Tongue (tissue), 1 donor: ENCODE measurements at regions not wholly inside any gene's neighbourhood (a gene's known extent, or its start where the extent isn't known, plus 50 kb on each side); places are given as distances from the start of the nearest gene placed in this dataset.

Experiments used
- DNase-seq: peaks from one replicate; pipeline ENCODE4 v3.0.0-alpha.2; 2015

DNA sequence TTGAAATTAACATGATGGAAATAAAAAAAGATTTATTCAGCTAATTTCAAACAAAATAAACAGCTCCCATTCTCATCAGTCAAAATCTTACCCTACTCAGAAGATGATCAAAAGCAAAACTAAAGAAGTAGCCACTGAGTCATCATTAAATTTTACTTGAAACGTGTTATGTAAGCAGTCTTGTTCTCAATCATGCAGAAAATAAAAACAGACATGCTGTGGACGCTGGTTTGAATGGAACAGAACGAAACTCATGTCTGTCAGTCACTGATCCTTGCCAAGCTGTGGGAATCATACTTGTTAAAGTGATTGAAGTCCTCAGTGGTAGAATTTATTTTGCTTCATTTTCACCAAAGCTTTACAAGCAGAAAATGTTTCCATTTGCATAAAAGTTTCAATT is 77.2 kb upstream of the TLR3 start:
- DNase-seq, result no peak

DNA sequence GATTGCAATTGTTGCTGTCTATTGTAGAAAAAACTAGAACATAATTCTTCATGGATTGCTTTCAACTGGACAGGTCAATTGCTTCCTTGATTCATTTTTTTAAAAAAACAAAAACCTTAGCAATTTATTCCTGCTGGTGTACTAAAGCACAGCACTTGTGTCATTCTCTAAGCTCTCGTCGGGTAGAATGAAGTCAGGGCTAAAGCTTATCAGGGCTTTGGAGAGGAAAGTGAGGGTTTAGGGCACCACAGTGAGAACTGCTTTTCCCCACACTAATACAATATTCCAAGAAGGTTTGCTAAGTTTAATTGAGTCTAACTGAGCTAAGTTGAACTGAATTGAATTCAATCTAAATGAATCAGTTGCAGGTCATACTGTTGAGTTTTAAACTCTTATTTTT is 76.4 kb upstream of the TLR3 start:
- DNase-seq, result no peak

DNA sequence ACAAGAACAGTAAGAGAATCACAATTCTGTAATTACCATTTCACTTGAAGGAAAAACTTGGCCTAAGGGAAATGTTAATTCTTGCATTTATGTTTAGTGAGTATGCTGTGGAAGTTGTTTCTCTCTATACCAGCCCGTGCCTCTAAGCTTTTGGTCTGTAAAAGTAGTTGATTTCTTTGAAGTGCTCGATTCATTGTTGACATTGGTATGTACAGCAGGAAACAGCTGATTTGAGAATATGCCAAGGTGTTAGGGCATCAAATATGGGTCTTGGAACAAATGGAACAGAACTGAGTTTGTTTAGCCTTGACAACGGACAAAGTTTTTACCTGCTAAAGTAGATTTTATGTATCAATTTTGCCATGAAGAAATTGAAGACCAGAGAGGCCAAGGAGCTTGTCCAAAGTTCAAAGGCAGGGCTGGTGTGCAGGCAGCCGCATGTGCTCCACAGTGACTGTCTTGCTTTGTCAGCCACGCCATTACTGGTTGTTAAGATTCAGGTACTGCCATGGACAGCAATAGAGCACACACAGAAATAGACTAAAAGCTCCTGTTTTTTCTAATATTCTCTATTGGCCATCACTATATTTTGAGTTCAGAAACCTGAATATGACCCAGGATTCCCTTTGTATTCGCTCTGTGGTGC is 75.5 kb upstream of the TLR3 start:
- no peak for DNase-seq

DNA sequence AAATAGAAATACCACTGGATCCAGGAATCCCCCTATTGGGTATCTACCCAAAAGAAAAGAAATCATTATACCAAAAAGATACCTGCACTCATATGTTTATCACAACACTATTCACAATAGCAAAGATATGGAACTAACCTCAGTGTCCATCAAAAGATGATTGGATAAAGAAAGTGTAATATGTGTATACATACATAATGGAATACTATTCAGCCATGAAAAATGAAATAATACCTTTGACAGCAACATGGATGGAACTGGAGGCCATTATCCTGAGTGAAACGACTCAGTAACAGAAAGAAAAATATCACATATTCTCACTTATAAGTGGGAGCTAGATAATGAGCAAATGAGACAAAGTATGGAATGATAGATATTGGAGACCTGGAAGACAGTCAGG is 74.2 kb upstream of the TLR3 start:
- no peak for DNase-seq

DNA sequence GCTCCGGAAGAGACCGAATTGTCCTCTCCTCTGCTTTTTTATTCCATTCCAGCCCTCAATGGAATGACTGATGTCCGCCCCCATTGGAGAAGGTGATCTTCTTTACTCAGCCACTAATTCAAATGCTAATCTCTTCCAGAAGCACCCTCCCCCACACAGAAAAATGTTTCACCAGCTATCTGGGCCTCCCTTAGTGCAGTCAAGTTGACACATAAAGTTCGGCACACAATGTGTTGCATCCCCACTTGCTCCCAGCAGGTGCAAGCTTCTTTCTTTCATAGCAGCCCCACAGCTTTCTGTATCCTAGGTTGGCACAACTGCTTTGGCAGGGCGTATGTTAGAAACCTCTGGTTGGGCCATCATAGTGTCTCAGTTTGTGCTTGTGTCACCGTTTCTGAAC is 73.3 kb upstream of the TLR3 start:
- no peak for DNase-seq

DNA sequence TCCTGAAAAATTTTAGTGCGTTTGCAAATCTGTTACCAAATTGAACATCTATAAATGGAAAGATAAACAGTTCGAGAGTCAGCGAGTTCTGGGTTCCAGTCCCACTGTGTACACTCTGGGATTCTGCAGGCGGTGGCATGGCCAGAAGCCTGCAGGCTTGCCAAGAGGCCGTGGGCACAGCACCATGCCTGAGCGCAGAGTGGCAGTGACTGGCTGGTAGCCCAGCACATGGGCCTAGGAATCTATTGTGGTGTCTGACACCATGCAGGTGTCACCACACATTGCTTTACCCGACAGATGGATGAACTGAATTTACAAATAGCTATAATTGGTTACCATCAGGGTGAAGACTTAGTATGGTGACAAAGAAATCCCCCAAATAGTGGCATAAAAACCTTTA is 71.7 kb upstream of the TLR3 start:
- no peak for DNase-seq

DNA sequence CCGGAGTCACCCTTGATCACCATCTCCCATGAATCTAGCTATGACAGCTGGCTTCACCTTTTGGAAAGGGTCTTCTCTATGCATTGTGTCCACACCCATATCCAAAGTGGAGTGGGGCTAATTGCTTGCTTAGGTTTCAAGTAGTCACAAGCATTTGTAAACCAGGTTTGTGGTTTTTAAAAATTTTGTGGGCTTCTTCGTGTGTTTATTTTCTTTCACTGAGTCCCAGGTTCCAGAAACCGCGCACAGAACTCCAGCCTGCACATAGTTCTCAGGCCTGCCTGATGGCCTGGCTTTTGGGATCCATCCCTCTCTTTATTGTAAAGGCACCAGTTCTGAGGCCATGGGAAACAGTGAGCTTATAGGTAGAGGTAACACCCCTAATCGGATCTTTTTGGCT is 70.2 kb upstream of the TLR3 start:
- DNase-seq, result no peak

DNA sequence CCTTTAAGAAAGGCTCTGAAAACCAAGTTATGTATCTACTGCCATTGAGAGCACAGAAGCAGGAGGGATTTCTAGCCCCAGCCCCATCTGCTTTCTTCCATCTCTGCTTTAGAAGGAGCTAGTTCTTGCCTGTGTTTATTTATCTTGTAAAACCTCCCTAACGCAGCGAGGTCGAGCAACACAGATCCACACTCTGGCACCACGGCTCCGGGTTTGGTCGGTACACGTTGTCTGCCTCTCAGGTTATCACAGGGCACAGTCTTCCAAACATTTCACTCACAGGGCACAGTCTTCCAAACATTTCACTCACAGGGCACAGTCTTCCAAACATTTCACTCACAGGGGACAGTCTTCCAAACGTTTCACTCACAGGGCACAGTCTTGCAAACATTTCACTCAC is 69.7 kb upstream of the TLR3 start:
- no peak for DNase-seq

DNA sequence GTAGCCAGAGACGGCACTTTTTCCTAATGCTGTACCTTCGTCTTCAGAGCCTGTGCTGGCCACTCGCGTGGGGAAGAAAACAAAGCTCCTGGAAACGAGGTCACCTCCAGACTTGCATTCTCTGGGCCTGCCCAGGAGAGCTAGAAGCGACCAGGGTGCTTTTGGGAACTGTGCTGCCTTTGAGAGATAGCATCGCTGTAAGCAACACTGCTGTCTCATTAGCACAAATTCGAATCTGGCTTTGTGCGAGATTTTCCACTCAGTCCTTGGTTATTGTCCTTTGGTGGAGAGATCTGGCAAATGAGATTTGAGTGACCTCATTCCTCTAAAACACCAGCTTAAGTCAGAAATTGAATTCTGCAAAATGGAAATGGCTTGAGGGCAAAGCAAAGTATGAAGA is 66.1 kb upstream of the TLR3 start:
- DNase-seq, result no peak

DNA sequence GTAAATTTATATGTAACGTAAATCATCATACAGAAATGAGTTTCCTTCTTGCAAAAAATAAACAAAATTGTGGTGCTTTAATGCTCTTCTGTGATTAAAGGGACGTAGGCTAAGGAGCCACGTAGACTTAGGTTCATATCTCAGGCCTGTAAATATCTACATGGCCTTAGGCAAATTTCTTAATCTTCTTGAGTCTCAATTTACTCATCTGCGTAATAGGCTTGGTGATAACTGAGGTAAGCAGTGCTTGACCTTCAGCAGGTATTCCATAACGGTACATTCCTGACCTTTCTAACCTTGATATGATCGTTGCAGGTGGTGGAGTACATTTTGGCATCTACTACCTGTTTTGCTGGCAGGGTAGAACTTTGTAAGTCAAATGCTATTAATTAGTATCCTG is 65.2 kb upstream of the TLR3 start:
- DNase-seq, result no peak

DNA sequence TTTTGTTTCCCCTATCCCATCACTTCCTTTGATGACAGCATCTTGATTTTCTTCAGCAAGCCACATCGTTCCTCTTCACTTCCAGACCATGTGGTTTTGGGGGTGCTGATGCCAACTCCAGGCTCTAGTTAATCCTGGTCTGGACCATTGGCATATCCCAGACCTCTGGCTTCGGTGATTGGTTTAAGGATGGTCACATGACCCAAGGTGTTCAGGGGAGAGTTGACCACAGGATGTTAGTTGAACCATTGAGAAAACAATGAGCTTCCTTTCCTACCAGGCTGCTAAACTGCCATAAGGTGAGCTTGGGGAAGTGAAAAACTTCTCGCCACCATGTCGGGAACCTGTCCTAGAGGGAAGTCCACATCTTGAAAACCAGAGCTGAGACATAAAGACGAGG is 60.9 kb upstream of the TLR3 start:
- DNase-seq, result no peak

DNA sequence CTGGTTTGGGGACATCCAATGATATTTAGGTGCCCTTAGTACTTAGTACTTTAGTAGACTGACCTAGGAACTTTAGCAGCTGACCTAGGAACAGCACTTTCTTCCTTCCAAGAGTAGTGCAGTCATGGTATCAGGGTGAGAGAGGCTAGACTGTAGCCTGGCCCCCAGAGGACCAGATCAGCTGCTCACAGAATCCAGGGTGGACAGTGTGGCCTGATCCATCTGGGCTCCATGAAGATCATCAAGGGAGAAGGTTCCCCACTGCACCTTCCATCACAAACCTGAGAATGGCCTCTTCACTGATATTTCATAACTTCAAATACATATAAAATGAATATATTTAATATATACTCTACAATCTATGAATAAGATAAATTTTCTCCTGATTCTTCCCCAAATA is 59.0 kb upstream of the TLR3 start:
- DNase-seq, result no peak

DNA sequence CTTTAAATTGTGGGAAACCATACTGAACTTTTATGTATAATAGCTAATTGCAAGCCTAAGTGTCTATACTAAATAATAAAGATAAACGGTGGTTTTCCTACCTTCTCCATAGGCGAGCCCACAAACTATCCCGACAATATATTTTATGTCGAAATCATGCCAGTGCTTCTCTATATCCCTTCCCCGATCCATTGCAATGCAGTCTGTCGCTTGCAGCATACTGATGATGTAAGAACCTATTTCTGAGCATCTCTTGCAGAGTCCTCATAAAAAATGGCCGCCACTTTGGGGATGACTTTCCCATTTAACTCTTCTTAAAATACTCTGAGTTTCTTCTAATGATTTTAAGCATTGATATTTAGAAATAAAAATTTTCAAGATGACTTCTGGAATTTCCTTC is 58.1 kb upstream of the TLR3 start:
- DNase-seq, result no peak

DNA sequence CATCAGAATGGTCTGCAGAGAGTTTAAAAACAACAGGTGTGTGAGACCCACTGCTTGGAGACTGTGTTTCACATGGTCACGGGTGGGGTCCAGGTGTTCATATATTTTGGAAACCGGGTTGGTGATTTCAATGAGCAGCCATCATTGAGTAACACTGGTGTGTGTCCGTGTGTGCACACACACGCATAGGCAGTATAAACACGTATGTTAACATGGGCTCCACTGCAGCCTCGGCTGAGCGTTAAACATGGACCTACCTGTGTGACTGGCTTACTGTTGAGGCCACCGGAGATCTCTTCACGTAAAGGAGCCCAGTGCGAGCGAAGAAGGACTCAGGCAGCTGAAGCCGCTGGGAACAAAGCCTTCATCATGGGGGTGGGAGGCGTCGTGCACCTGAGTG is 56.9 kb upstream of the TLR3 start:
- DNase-seq, result no peak

DNA sequence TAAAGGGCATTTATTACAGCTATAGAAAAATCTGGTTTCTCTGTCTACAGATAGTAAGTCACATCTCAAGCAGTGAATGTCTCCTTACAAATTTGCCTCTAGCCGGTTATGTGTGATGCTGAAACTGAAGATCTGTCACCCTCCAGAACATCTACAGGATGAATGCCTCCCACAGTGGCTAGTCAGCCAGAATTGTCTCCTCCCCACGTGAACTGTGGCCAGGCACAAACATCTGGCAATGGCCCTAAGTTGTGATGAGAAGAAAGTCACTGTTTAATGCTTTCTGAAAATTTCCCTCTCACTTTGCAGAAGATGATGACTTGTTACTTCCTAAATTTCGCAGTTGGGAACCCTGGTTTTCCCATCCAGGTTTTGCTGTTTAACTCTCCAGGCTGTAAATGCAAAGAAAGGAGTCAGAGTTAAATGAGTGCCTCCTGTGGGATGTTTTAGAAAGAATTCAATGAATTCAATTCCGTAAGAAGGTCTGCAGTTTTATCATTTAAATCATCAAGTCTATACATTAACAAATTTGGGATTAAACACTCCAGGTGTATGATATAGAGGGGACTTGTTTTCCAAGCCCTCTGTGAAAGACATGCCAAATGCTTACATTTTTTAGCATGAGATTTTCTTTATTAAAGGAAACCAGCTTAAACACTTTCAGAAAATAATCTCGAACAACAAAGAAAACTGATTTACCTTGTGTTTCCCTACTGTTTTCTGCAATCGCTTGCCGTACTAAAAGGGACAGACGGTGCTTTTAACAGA is 55.4 kb upstream of the TLR3 start:
- no peak for DNase-seq

DNA sequence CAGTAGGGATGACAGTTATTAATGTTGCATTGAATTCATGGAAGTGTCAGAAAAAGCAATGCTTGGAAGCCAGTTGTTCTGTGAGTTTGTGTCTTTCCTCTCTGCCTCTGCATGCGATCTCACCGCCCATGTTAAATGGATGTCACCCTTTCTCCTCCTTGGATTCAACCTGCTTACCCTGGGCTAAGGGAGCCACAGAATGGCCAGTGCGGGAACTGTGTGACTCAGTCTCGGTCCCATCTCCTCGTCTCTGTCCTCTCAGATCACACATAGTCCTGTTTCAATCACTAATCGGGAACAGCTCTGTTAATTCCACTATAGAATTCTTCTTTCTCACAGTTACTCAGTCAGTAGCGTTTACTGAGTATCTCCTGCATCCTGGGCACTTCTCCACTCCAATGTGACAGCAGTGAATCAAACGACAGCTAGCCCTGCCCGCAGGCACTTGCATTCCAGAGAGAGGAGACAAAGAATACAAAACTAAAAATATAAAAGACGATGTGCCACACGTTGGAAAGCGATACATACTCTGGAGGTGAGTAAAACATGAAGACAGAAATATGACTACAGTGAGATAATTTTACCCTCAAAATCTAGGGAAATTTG is 53.6 kb upstream of the TLR3 start:
- DNase-seq, result no peak

DNA sequence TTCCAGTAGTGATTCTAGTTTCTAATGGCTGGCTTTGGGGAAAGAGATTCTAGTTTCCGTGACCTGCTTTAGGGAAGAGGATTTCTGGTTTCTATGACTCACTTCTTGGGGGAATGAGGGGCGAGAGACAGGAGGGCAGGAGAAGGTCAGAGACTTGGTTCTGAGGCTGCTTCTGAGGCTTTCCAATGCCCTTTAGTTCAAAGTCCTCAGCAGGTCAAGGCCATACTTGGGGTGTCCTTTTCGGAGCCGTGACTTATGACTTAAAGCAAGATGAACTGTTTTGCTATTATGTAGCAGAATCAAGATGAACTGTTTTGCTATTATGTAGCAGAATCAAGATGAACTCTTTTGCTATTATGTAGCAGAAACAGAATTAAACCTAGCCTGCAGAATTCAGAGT is 52.2 kb upstream of the TLR3 start:
- no peak for DNase-seq

DNA sequence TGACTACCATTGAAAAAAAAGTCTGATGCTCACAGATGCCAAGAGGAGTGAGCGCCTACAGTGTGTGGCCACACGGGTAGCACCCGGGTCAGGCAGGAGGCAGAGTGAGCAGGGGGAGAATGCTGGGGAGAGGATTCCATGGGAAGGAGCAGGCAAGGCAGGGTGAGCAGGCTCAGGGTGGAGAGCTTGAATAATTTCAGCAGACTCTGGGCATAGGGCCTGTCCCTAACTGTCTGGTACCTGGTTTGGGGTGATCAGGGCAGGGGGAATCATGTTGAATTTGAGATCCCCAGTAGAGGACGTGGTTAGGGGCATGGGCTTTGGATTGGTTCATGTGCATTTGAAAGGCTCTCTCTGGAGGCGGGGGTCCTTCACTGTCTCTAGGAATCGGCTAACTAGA is 51.2 kb upstream of the TLR3 start:
- DNase-seq, result no peak

DNA sequence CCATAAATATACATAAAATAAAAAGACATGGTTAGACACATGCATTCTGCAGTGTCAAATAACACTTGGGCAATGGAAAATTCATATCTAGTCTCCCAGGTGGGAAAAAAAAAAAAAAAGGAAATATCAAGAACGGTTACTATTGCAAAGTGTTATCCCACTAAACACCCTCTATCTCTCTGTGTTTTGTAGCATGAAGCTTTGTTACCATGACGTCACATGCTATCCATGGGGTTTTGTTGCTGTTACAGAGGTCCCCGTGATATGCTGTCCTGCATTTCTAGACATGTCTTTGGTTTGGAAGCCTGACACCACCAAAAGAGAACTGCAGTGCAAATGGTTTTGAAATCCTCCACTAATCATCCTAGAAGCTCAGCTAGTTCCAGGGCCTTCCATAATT is 50.7 kb upstream of the TLR3 start:
- no peak for DNase-seq

DNA sequence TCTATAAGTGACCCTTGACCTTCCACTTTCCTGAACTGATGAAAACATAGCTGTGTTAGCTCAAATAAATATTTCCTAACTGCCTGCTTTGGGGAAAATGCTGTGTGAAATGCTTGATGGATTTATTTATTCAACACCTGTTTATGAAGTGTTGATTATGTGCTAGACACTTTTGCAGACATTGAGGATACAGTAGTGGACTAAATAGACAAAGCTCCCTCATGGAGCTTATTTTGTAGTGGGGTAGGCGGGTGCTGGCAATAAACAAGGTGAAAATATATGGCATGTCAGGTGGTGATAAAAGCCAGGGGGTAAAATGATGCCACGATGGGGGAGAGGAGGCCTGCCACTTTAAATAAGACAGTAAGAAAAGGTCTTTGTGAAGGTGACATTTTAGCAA is 50.2 kb upstream of the TLR3 start:
- no peak for DNase-seq
